Adrenal gland (tissue), 5 donors: ENCODE measurements at regions not wholly inside any gene's neighbourhood (a gene's known extent, or its start where the extent isn't known, plus 50 kb on each side); places are given as distances from the start of the nearest gene placed in this dataset.

ENCODE experiments used
- CTCF ChIP-seq, 6 experiments: fragments of 450-650 bp in 4 of 6; fragments of 200-600 bp in 2 of 6; sonication (generic) in 1 of 6; IDR thresholded peaks; 1 replicate in 5 of 6; 2 replicates in 1 of 6; pipeline versions ENCODE4 v1.5.1 to v1.8.0; 2016 to 2021; ENCODE audit warnings: antibody characterized with exemption in 6 of 6, mild to moderate bottlenecking in 2 of 6, moderate library complexity in 1 of 6
- POLR2A ChIP-seq, 2 donors: fragments of 450-650 bp; IDR thresholded peaks; one replicate each; pipeline ENCODE4 v1.6.1; 2017; ENCODE audit warnings: antibody characterized with exemption in 2 of 2, mild to moderate bottlenecking in 2 of 2, moderate library complexity in 1 of 2
- donor health status: DM: no; HTN: no; CAD: no.

DNA sequence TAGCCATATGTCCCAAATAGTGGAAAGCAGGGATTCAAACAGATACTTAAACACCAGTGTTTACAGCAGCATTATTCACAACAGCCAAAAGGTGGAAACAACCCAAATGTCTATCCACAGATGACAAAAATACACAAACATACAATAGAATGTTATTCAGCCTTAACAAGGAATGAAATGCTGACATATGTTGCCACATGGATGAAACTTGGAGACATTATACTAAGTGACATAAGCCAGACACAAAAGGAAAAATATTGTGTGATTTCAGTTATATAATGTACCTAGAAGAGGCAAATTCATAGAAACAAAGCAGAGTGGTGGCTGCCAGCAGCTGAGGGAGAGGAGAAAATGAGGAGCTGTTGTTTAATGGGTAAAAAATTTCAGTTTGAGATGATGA lies 533.9 kb upstream of the FZD8 start:
- TF ChIP-seq CTCF (IDR thresholded peaks at IDR 0.05) (no peak), POLR2A (IDR thresholded peaks at IDR 0.05) (no peak)
